Large intestine (tissue), 3 donors: ENCODE measurements at regions not wholly inside any gene's neighbourhood (a gene's known extent, or its start where the extent isn't known, plus 50 kb on each side); places are given as distances from the start of the nearest gene placed in this dataset.

Experiments
- DNase-seq, 2 donors: peaks; one replicate each; pipeline versions ENCODE4 v3.0.0 to v3.0.0-alpha.2; 2013
- H3K27ac ChIP-seq: one replicate; pipeline ENCODE4 v1.5.1; 2013; ENCODE audit warnings: low read length
- H3K27me3 ChIP-seq: 2 replicates; pipeline ENCODE4 v1.6.1; 2013; ENCODE audit warnings: low read length; ENCODE audit not compliant: control insufficient read depth, insufficient read depth
- H3K36me3 ChIP-seq: 2 replicates; pipeline ENCODE4 v1.6.1; 2013; ENCODE audit warnings: low read length; ENCODE audit not compliant: control insufficient read depth, insufficient read depth
- H3K4me1 ChIP-seq: one replicate; pipeline ENCODE4 v1.6.1; 2013; ENCODE audit warnings: low read length; ENCODE audit not compliant: control insufficient read depth, insufficient read depth
- H3K4me3 ChIP-seq: one replicate; pipeline ENCODE4 v1.5.1; 2013; ENCODE audit warnings: low read length
- H3K9me3 ChIP-seq: one replicate; pipeline ENCODE4 v1.6.1; 2013; ENCODE audit warnings: mild to moderate bottlenecking, low read depth, low read length, moderate library complexity; ENCODE audit not compliant: control insufficient read depth
- WGBS: methylation state at CpG from one replicate; pipeline ENCODE4 v1.1.5; 2013; ENCODE audit warnings: low lambda C conversion rate; ENCODE audit not compliant: insufficient coverage; 5-methylcytosine and 5-hydroxymethylcytosine counted together

- no peak for DNase-seq
- Histone ChIP-seq H3K4me1 (no peaks in the 10 kb centered on the region), H3K36me3 (no peaks in the 10 kb centered on the region), H3K4me3 (no peak overlapping the region), H3K27ac (no peak overlapping the region), H3K27me3 (no peaks in the 10 kb centered on the region), H3K9me3 (no peaks in the 10 kb centered on the region)
- 79% methylated on average over 2 of the region's 2 CpGs for whole genome bisulfite sequencing
These were observed 92.8 kb downstream of the HNRNPLL start for GRCh38 chr2:38509947-38510326.

GRCh38 chr2:38509314-38509946 is 93.3 kb downstream of the HNRNPLL start:
- H3K27me3 ChIP-seq = no peaks in the 10 kb centered on the region
- 100% methylated on average over 1 of the region's 5 CpGs for WGBS
- H3K4me1 ChIP-seq = no peaks in the 10 kb centered on the region
- no peak for DNase-seq
- H3K9me3 ChIP-seq = no peaks in the 10 kb centered on the region
- no peak overlapping the region for H3K4me3 ChIP-seq
- no peak overlapping the region for H3K27ac ChIP-seq
- H3K36me3 ChIP-seq = no peaks in the 10 kb centered on the region

DNA sequence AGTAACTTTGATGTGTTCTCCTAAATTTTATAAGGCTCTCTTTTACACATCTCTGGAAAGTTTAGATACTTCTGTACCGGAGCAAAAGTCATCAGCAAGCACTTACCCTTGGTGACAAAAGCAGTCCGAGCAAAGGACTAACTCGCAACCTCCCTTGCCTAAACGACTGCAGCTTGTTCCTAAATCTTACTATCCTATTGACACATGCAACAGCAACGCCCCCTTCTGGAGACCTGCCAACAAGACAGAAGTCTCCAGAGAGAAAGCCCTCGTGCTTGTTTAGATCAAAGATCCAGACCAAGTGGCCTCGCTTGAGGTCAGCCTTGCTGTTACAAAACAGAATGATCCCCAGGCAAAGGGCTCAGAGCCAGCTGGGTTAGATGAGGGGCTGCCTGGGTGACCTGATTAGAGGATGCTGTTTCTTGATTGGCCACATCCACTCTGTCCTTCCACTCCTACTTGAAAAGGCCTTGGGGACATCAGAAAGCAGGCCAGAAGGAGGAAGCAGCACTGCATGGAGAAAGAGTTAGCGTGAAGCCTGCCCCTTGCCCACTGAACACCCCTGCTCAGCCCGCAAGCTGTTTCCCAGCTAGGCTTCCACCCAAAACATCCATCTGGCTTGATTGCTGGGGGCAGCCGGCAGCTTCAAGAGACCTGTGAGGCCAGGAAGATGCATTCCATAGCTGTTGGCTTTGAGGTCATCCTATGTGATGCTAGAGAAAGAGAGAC is 94.3 kb downstream of the HNRNPLL start:
- WGBS = no CpG with 5 or more reads among the region's 10 CpGs
- H3K27me3 ChIP-seq = no peaks in the 10 kb centered on the region
- no peaks in the 10 kb centered on the region for H3K36me3 ChIP-seq
- no peaks in the 10 kb centered on the region for H3K9me3 ChIP-seq
- H3K27ac ChIP-seq = no peak overlapping the region
- no peaks in the 10 kb centered on the region for H3K4me1 ChIP-seq
- peak; percentile 74 to 81 for DNase-seq
- no peak overlapping the region for H3K4me3 ChIP-seq

DNA sequence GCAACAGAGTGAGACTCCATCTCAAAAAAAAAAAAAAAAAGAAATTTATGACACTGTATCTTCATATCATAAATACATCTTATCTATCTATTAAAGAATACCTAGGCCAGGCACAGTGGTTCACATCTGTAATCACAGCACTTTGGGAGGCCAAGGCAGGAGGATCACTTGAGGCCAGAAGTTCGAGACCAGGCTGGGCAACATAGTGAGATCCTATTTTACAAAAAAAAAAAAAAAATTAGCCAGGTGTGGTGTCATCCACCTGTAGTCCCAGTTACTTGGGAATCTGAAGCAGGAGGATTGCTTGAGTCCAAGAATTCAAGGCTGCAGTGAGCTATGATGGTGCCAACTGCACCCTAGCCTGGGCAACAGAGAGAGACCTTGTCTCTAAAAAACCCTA is 95.0 kb downstream of the HNRNPLL start:
- H3K9me3 ChIP-seq = no peaks in the 10 kb centered on the region
- H3K36me3 ChIP-seq = no peaks in the 10 kb centered on the region
- H3K27me3 ChIP-seq = no peaks in the 10 kb centered on the region
- no peak overlapping the region for H3K4me3 ChIP-seq
- no CpG with 5 or more reads among the region's 1 CpG for WGBS
- DNase-seq = no peak
- no peak overlapping the region for H3K27ac ChIP-seq
- no peaks in the 10 kb centered on the region for H3K4me1 ChIP-seq

- no peak for DNase-seq
- Histone ChIP-seq H3K9me3 (no peaks in the 10 kb centered on the region), H3K4me1 (no peaks in the 10 kb centered on the region), H3K4me3 (no peak overlapping the region), H3K27me3 (no peaks in the 10 kb centered on the region), H3K27ac (no peak overlapping the region), H3K36me3 (no peaks in the 10 kb centered on the region)
- 60% methylated on average over 1 of the region's 3 CpGs for WGBS
These were observed 96.9 kb downstream of the HNRNPLL start for GRCh38 chr2:38505779-38506178.

- no peaks in the 10 kb centered on the region for H3K27me3 ChIP-seq
- no peak for DNase-seq
- no peaks in the 10 kb centered on the region for H3K4me1 ChIP-seq
- no peak overlapping the region for H3K4me3 ChIP-seq
- whole genome bisulfite sequencing = no CpG with 5 or more reads among the region's 3 CpGs
- H3K27ac ChIP-seq = no peak overlapping the region
- H3K9me3 ChIP-seq = no peaks in the 10 kb centered on the region
- no peaks in the 10 kb centered on the region for H3K36me3 ChIP-seq
These were observed 98.6 kb downstream of the HNRNPLL start for GRCh38 chr2:38504169-38504568.

- no peak overlapping the region for H3K4me3 ChIP-seq
- H3K36me3 ChIP-seq = no peaks in the 10 kb centered on the region
- no peaks in the 10 kb centered on the region for H3K27me3 ChIP-seq
- DNase-seq = no peak
- H3K4me1 ChIP-seq = peaks cover 7% of the 10 kb centered on the region
- no CpG with 5 or more reads among the region's 1 CpG for WGBS
- no peak overlapping the region for H3K27ac ChIP-seq
- H3K9me3 ChIP-seq = no peaks in the 10 kb centered on the region
These were observed 100.6 kb downstream of the HNRNPLL start for GRCh38 chr2:38502107-38502506.

DNA sequence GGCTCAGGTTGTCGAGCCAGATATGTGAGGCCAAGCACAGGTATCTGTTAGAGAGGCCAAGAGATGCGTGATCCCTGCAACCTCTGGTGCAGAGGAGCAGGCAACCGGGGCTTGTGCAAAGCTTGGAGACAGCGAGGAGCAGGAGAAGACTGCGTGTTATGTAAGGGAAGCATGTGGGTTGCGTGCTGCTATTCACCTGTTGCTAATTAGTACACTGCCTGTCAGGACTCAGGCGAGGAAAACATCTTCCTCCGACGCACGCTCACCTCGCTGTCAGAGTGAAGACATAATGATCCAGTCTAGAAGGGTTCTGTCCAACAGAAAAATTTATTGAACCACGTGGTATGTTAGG is 102.5 kb downstream of the HNRNPLL start:
- peaks cover 7% of the 10 kb centered on the region for H3K4me1 ChIP-seq
- H3K9me3 ChIP-seq = no peaks in the 10 kb centered on the region
- no peak for DNase-seq
- H3K4me3 ChIP-seq = no peak overlapping the region
- H3K27me3 ChIP-seq = no peaks in the 10 kb centered on the region
- 78% methylated on average over 1 of the region's 12 CpGs for WGBS
- no peak overlapping the region for H3K27ac ChIP-seq
- no peaks in the 10 kb centered on the region for H3K36me3 ChIP-seq

DNA sequence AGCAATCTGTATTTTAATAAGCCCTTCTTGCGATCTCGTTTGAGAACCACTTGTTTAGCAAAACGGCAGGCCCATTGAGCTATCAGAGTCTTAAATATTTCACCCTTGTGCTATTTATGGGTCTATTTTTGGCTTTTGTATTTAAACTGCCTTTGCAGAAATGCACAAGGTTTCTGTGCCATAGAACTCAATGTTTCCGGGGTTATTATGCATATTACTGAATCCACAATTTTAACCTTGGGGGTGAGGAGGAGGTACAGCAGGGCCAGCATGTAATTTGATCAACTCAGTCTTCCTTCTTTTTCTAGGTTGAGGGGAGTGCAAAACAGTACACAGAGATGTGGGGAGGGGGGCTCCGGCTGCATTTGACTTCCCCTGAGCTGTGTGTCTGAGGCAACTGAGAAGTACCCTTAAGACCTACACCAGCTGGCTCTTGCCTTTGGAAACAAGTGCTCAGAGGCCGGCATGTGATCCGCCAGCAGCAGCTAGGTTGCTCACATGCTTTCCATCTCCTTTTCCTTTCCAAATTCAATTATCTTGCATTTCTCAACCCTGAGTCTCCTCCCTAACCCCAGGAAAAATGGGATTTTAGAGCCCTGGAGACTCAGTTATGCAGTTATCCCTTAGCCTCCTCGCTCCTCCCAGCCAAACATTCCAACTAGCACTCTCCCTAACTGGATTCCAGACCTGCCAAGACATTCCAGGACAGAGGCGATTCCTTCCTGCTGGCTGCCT is 103.0 kb downstream of the HNRNPLL start:
- no peak overlapping the region for H3K27ac ChIP-seq
- H3K4me1 ChIP-seq = peaks cover 7% of the 10 kb centered on the region
- WGBS = 90% methylated on average over 2 of the region's 9 CpGs
- H3K27me3 ChIP-seq = no peaks in the 10 kb centered on the region
- H3K36me3 ChIP-seq = no peaks in the 10 kb centered on the region
- no peak overlapping the region for H3K4me3 ChIP-seq
- no peaks in the 10 kb centered on the region for H3K9me3 ChIP-seq
- DNase-seq = no peak

DNA sequence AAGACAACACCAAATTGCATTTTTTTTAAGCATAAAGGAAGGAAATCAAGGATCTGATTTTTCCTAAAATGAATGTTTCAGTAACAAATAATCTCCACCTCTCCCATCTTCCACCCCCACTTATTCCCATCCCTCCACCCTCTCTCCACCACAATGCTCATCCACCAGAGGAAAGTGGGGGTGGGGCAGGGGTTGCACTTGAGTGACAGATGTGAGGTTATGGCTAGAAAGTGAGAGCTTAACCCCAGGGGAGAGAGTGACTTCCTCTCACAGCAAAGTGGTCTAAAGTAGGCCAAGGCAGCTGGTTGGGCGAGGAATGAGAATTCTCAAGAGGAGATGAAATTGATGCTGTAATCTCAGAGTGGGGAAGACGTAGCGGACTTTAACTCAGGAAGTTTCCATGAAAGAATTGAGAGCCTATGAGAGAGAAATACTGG is 104.7 kb downstream of the HNRNPLL start:
- peaks cover 7% of the 10 kb centered on the region for H3K4me1 ChIP-seq
- H3K4me3 ChIP-seq = no peak overlapping the region
- no peak overlapping the region for H3K27ac ChIP-seq
- DNase-seq = peak in 1 of 2 donors; percentile 22
- WGBS = 78% methylated on average over 1 of the region's 3 CpGs
- no peaks in the 10 kb centered on the region for H3K9me3 ChIP-seq
- H3K27me3 ChIP-seq = no peaks in the 10 kb centered on the region
- no peaks in the 10 kb centered on the region for H3K36me3 ChIP-seq
